Mesothelial cell of epicardium (in vitro differentiated cells): ENCODE measurements at regions not wholly inside any gene's neighbourhood (a gene's known extent, or its start where the extent isn't known, plus 50 kb on each side); places are given as distances from the start of the nearest gene placed in this dataset.

Experiments used
- DNase-seq, 2 experiments: peaks; one replicate each; pipeline ENCODE4 v3.0.0; 2021; ENCODE audit warnings: low spot score in 2 of 2; ENCODE audit not compliant: unreplicated experiment in 2 of 2
- H3K27ac Mint-ChIP-seq: 2 replicates; pipeline ENCODE4 v1.8.0; 2021; ENCODE audit warnings: mixed read lengths
- H3K27me3 Mint-ChIP-seq: 2 replicates; pipeline ENCODE4 v1.8.0; 2021; ENCODE audit warnings: low read depth, mixed read lengths
- H3K36me3 Mint-ChIP-seq: 2 replicates; pipeline ENCODE4 v1.8.0; 2021; ENCODE audit warnings: mixed read lengths
- H3K4me1 Mint-ChIP-seq: 2 replicates; pipeline ENCODE4 v1.8.0; 2021; ENCODE audit warnings: mixed read lengths
- H3K4me3 Mint-ChIP-seq: 2 replicates; pipeline ENCODE4 v1.8.0; 2021; ENCODE audit warnings: mild to moderate bottlenecking, moderate library complexity, mixed read lengths
- H3K9me3 Mint-ChIP-seq: 2 replicates; pipeline ENCODE4 v1.8.0; 2021; ENCODE audit warnings: mixed read lengths
- CTCF ChIP-seq: fragments of 200-600 bp; sonication (generic); IDR thresholded peaks from one replicate; pipeline ENCODE4 v1.5.0; 2021; ENCODE audit warnings: antibody characterized with exemption; ENCODE audit not compliant: unreplicated experiment

- Mint-ChIP-seq H3K4me3 (no peak overlapping the region), H3K9me3 (peaks cover 7% of the 10 kb centered on the region), H3K27me3 (no peaks in the 10 kb centered on the region), H3K36me3 (peaks cover 23% of the 10 kb centered on the region), H3K4me1 (peaks cover 63% of the 10 kb centered on the region), H3K27ac (peak overlapping the region; percentile 47)
- TF ChIP-seq CTCF = no peak
- DNase-seq = no peak
Observed at GRCh38 chr6:22072949-22073348, 223.9 kb downstream of the PRL start.

GRCh38 chr6:22073516-22074198, 223.2 kb downstream of the PRL start:
- no peak overlapping the region for H3K4me3 Mint-ChIP-seq
- H3K4me1 Mint-ChIP-seq = peaks cover 65% of the 10 kb centered on the region
- TF ChIP-seq CTCF = no peak
- DNase-seq = no peak
- H3K27me3 Mint-ChIP-seq = no peaks in the 10 kb centered on the region
- H3K36me3 Mint-ChIP-seq = peaks cover 23% of the 10 kb centered on the region
- H3K9me3 Mint-ChIP-seq = peaks cover 7% of the 10 kb centered on the region
- H3K27ac Mint-ChIP-seq = peak overlapping the region; percentile 47

- H3K27ac Mint-ChIP-seq = peak overlapping the region; percentile 35
- H3K36me3 Mint-ChIP-seq = peaks cover 27% of the 10 kb centered on the region
- H3K9me3 Mint-ChIP-seq = peaks cover 7% of the 10 kb centered on the region
- H3K4me3 Mint-ChIP-seq = no peak overlapping the region
- peaks cover 46% of the 10 kb centered on the region for H3K4me1 Mint-ChIP-seq
- no peaks in the 10 kb centered on the region for H3K27me3 Mint-ChIP-seq
- no peak for DNase-seq
- TF ChIP-seq CTCF = no peak
Observed at GRCh38 chr6:22078288-22078687, 218.5 kb downstream of the PRL start.

GRCh38 chr6:22078802-22079545, 217.9 kb downstream of the PRL start:
- DNase-seq = no peak
- Mint-ChIP-seq H3K4me3 (no peak overlapping the region), H3K36me3 (peaks cover 25% of the 10 kb centered on the region), H3K27ac (peak overlapping the region; percentile 35), H3K9me3 (peaks cover 7% of the 10 kb centered on the region), H3K27me3 (no peaks in the 10 kb centered on the region), H3K4me1 (peaks cover 44% of the 10 kb centered on the region)
- no peak for TF ChIP-seq CTCF

GRCh38 chr6:22079783-22080182, 217.1 kb downstream of the PRL start:
- H3K4me1 Mint-ChIP-seq = peaks cover 43% of the 10 kb centered on the region
- no peak for TF ChIP-seq CTCF
- H3K9me3 Mint-ChIP-seq = peaks cover under 1% of the 10 kb centered on the region
- peak overlapping the region; percentile 49 for H3K27ac Mint-ChIP-seq
- DNase-seq = no peak
- peaks cover 21% of the 10 kb centered on the region for H3K36me3 Mint-ChIP-seq
- no peaks in the 10 kb centered on the region for H3K27me3 Mint-ChIP-seq
- H3K4me3 Mint-ChIP-seq = no peak overlapping the region
